B cell (primary cell): ENCODE measurements at regions not wholly inside any gene's neighbourhood (a gene's known extent, or its start where the extent isn't known, plus 50 kb on each side); places are given as distances from the start of the nearest gene placed in this dataset.

Experiments
- ATAC-seq: fragments of 200-7000 bp; cut with Tn5 transposase; one replicate; pipeline ENCODE4 v1.10.0; 2021; ENCODE audit warnings: low read depth, mild to moderate bottlenecking, moderate number of reproducible peaks, moderate library complexity
- CTCF ChIA-PET: fragments of 350-600 bp; sonication (Branson Sonifier 250); formaldehyde crosslinking; loops from one replicate; lab custom pipeline; 2021; ENCODE audit warnings: antibody characterized with exemption, inconsistent platforms; lab: Charles Lee
- POLR2A ChIA-PET: fragments of 350-600 bp; sonication (Branson Sonifier 250); formaldehyde crosslinking; loops from one replicate; lab custom pipeline; 2021; ENCODE audit warnings: antibody characterized with exemption; lab: Charles Lee
- DNase-seq: peaks from one replicate; pipeline ENCODE4 v3.0.0; 2013
- H2AFZ ChIP-seq: 2 replicates; pipeline ENCODE4 v1.6.1; 2012; ENCODE audit warnings: mild to moderate bottlenecking, low read depth, low read length; ENCODE audit not compliant: insufficient read depth, poor library complexity, severe bottlenecking
- H3K27ac ChIP-seq, 2 donors: 1 replicate in 1 of 2; 2 replicates in 1 of 2; pipeline ENCODE4 v1.5.1; 2012 to 2013; ENCODE audit warnings: low read length in 2 of 2, mild to moderate bottlenecking in 2 of 2, moderate library complexity in 1 of 2
- H3K27me3 ChIP-seq, 4 experiments: fragments of 200-600 bp in 1 of 4; sonication (generic) in 1 of 4; replicated peaks in 1 of 4; 1 replicate in 2 of 4; 2 replicates in 2 of 4; pipeline versions ENCODE4 v1.6.1 to v1.7.0; 2013 to 2016; ENCODE audit warnings: low read length in 3 of 4, mild to moderate bottlenecking in 2 of 4, mixed read lengths in 1 of 4, moderate library complexity in 1 of 4; ENCODE audit not compliant: insufficient read depth in 4 of 4, control insufficient read depth in 3 of 4; ENCODE audit errors: control extremely low read depth in 1 of 4
- H3K36me3 ChIP-seq, 2 experiments: replicated peaks in 1 of 2; 1 replicate in 1 of 2; 2 replicates in 1 of 2; pipeline versions ENCODE4 v1.6.1 to v1.7.1; 2013; ENCODE audit warnings: low read length in 1 of 2; ENCODE audit not compliant: insufficient read depth in 2 of 2, control insufficient read depth in 1 of 2; ENCODE audit errors: control extremely low read depth in 1 of 2, extremely low read depth in 1 of 2
- H3K4me1 ChIP-seq, 2 donors: fragments of 200-600 bp in 1 of 2; sonication (generic) in 1 of 2; 1 replicate in 1 of 2; 2 replicates in 1 of 2; pipeline versions ENCODE4 v1.5.1 to v1.6.1; 2013 to 2017; ENCODE audit warnings: low read length in 2 of 2; ENCODE audit not compliant: control insufficient read depth in 2 of 2, insufficient read depth in 2 of 2
- H3K4me2 ChIP-seq: replicated peaks from 2 replicates; pipeline ENCODE3; 2012; ENCODE audit warnings: mild to moderate bottlenecking, low read depth, low read length; ENCODE audit not compliant: poor library complexity, severe bottlenecking
- H3K4me3 ChIP-seq, 5 experiments: fragments of 200-600 bp in 1 of 5; sonication (generic) in 1 of 5; 1 replicate in 3 of 5; 2 replicates in 2 of 5; pipeline versions ENCODE4 v1.5.1 to v1.7.0; 2011 to 2016; ENCODE audit warnings: low read length in 4 of 5, mild to moderate bottlenecking in 4 of 5, low read depth in 2 of 5, control low read depth in 1 of 5, moderate library complexity in 1 of 5; ENCODE audit not compliant: insufficient read depth in 1 of 5; ENCODE audit errors: control extremely low read depth in 1 of 5, extremely low read depth in 1 of 5
- H3K79me2 ChIP-seq: fragments of 200-600 bp; sonication (generic); one replicate; pipeline ENCODE4 v1.6.0; 2016; ENCODE audit warnings: low read length; ENCODE audit not compliant: control insufficient read depth, insufficient read depth
- H3K9ac ChIP-seq: fragments of 200-600 bp; sonication (generic); 2 replicates; pipeline ENCODE4 v1.6.1; 2017; ENCODE audit warnings: mild to moderate bottlenecking, low read length, moderate library complexity
- H3K9me3 ChIP-seq, 3 donors: one replicate each; pipeline versions ENCODE4 v1.6.1 to v1.7.1; 2013; ENCODE audit warnings: low read length in 2 of 3; ENCODE audit not compliant: control insufficient read depth in 2 of 3, insufficient read depth in 1 of 3; ENCODE audit errors: control extremely low read depth in 1 of 3
- H4K20me1 ChIP-seq: 2 replicates; pipeline ENCODE4 v1.6.0; 2012; ENCODE audit warnings: mild to moderate bottlenecking, low read length; ENCODE audit not compliant: insufficient read depth, control insufficient read depth, poor library complexity, severe bottlenecking
- H3K27ac Mint-ChIP-seq: one replicate; pipeline ENCODE4 v1.8.0; 2021; ENCODE audit warnings: mixed read lengths
- H3K27me3 Mint-ChIP-seq: one replicate; pipeline ENCODE4 v1.8.0; 2021; ENCODE audit warnings: mixed read lengths
- H3K4me1 Mint-ChIP-seq: one replicate; pipeline ENCODE4 v1.8.0; 2021; ENCODE audit warnings: mixed read lengths
- H3K4me3 Mint-ChIP-seq: one replicate; pipeline ENCODE4 v1.8.0; 2021; ENCODE audit warnings: mixed read lengths
- H3K9me3 Mint-ChIP-seq: one replicate; pipeline ENCODE4 v1.8.0; 2022; ENCODE audit warnings: mixed read lengths; ENCODE audit not compliant: insufficient read depth
- CTCF ChIP-seq: fragments of 200-600 bp; IDR thresholded peaks from one replicate; pipeline ENCODE4 v1.8.0; 2022; ENCODE audit warnings: antibody characterized with exemption, mild to moderate bottlenecking
- EZH2 ChIP-seq: IDR thresholded peaks from 2 replicates; pipeline ENCODE4 v1.6.1; 2012; ENCODE audit warnings: borderline replicate concordance, low read depth, mild to moderate bottlenecking, moderate library complexity, low read length; ENCODE audit not compliant: insufficient read depth, poor library complexity, severe bottlenecking
- WGBS: methylation state at CpG from one replicate; pipeline ENCODE4 v1.1.5; 2013; ENCODE audit warnings: missing lambda C conversion rate; ENCODE audit not compliant: insufficient coverage; 5-methylcytosine and 5-hydroxymethylcytosine counted together
- intact Hi-C: fragments of 100-400 bp; cut with micrococcal nuclease; formaldehyde crosslinking; loops from one replicate; pipeline ENCODE4 v1.10.0; 2022

GRCh38 chr2:7672685-7673071 lies 755.5 kb downstream of the RNF144A start:
- H3K4me2 ChIP-seq: no peak overlapping the region
- H3K4me1 ChIP-seq: no peaks in the 10 kb centered on the region
- no peaks in the 10 kb centered on the region for H3K36me3 ChIP-seq
- WGBS: 92% methylated on average over 5 of the region's 5 CpGs
- H3K9me3 Mint-ChIP-seq: no peaks in the 10 kb centered on the region
- no peak overlapping the region for H3K27ac Mint-ChIP-seq
- H3K9me3 ChIP-seq: peaks cover 0 to 7% (median 0%) of the 10 kb centered on the region in 3 donors
- no peak for TF ChIP-seq CTCF
- H3K4me1 Mint-ChIP-seq: no peaks in the 10 kb centered on the region
- no peak overlapping the region for H3K27ac ChIP-seq
- DNase-seq (no peak), ATAC-seq (no peak)
- no peak overlapping the region for H3K4me3 Mint-ChIP-seq
- intact Hi-C loops: loop anchor here (2.0 to 5.0 kb wide), 2 partner anchors 576 to 635 kb away; no protein-coding TSS in a partner anchor
- ChIA-PET POLR2A (no interaction called here), CTCF (interaction anchor here (3.2 kb wide), 1 partner anchor 575 kb away, joined by 13 read pairs; no protein-coding TSS in a partner anchor)
- peaks cover 3% of the 10 kb centered on the region for H3K27me3 Mint-ChIP-seq
- no peaks in the 10 kb centered on the region for H3K27me3 ChIP-seq
- H3K79me2 ChIP-seq: no peaks in the 10 kb centered on the region
- H3K4me3 ChIP-seq: no peak overlapping the region
- H2AFZ ChIP-seq: no peak overlapping the region
- H4K20me1 ChIP-seq: no peaks in the 10 kb centered on the region
- H3K9ac ChIP-seq: no peak overlapping the region

GRCh38 chr2:7673101-7673500 lies 755.9 kb downstream of the RNF144A start:
- Mint-ChIP-seq H3K4me3 (no peak overlapping the region), H3K9me3 (no peaks in the 10 kb centered on the region), H3K27me3 (peaks cover 3% of the 10 kb centered on the region), H3K27ac (no peak overlapping the region), H3K4me1 (no peaks in the 10 kb centered on the region)
- H3K4me3 ChIP-seq: no peak overlapping the region
- H4K20me1 ChIP-seq: no peaks in the 10 kb centered on the region
- H3K79me2 ChIP-seq: no peaks in the 10 kb centered on the region
- H3K4me1 ChIP-seq: no peaks in the 10 kb centered on the region
- H3K36me3 ChIP-seq: no peaks in the 10 kb centered on the region
- no peak overlapping the region for H3K4me2 ChIP-seq
- no peak overlapping the region for H2AFZ ChIP-seq
- peaks cover 0 to 7% (median 0%) of the 10 kb centered on the region in 3 donors for H3K9me3 ChIP-seq
- no peak overlapping the region for H3K9ac ChIP-seq
- H3K27ac ChIP-seq: no peak overlapping the region
- TF ChIP-seq CTCF (no peak), EZH2 (no peak)
- H3K27me3 ChIP-seq: no peaks in the 10 kb centered on the region
- POLR2A ChIA-PET: no interaction called here
- no peak for DNase-seq
- no peak for ATAC-seq
- WGBS: 77% methylated on average over 5 of the region's 5 CpGs
- CTCF ChIA-PET: interaction anchor here (3.2 kb wide), 1 partner anchor 576 kb away, joined by 13 read pairs; no protein-coding TSS in a partner anchor
- intact Hi-C loops: loop anchor here (2.0 to 5.0 kb wide), 2 partner anchors 576 to 636 kb away; no protein-coding TSS in a partner anchor
